ENCODE measurements at regions not wholly inside any gene's neighbourhood (a gene's known extent, or its start where the extent isn't known, plus 50 kb on each side); places are given as distances from the start of the nearest gene placed in this dataset.

GRCh38 chr6:129778793-129779192, 68.8 kb upstream of the ARHGAP18 start:
- no peak for TF ChIP-seq CTCF (IDR thresholded peaks at IDR 0.05; ENCODE audit: low read depth, low read length)
- no peak overlapping the region for H3K4me3 ChIP-seq (ENCODE audit: low read depth, low read length)

GRCh38 chr6:129777371-129777770, 67.4 kb upstream of the ARHGAP18 start:
- no peak overlapping the region for H3K4me3 ChIP-seq (ENCODE audit: low read depth, low read length)
- no peak for TF ChIP-seq CTCF (IDR thresholded peaks at IDR 0.05; ENCODE audit: low read depth, low read length)

GRCh38 chr6:129776542-129777330, 66.8 kb upstream of the ARHGAP18 start:
- H3K4me3 ChIP-seq (ENCODE audit: low read depth, low read length), result no peak overlapping the region
- TF ChIP-seq CTCF (IDR thresholded peaks at IDR 0.05; ENCODE audit: low read depth, low read length), result no peak

GRCh38 chr6:129774697-129775447, 64.9 kb upstream of the ARHGAP18 start:
- peak overlapping the region; percentile 34 for H3K4me3 ChIP-seq (ENCODE audit: low read depth, low read length)
- TF ChIP-seq CTCF (IDR thresholded peaks at IDR 0.05; ENCODE audit: low read depth, low read length), result peak; percentile 98

GRCh38 chr6:129773304-129773703, 63.3 kb upstream of the ARHGAP18 start:
- no peak for TF ChIP-seq CTCF (IDR thresholded peaks at IDR 0.05; ENCODE audit: low read depth, low read length)
- no peak overlapping the region for H3K4me3 ChIP-seq (ENCODE audit: low read depth, low read length)

- no peak for TF ChIP-seq CTCF (IDR thresholded peaks at IDR 0.05; ENCODE audit: low read depth, low read length)
- no peak overlapping the region for H3K4me3 ChIP-seq (ENCODE audit: low read depth, low read length)
These were observed 61.7 kb upstream of the ARHGAP18 start for GRCh38 chr6:129771678-129772077.
